H9 (cell line): ENCODE measurements at regions not wholly inside any gene's neighbourhood (a gene's known extent, or its start where the extent isn't known, plus 50 kb on each side); places are given as distances from the start of the nearest gene placed in this dataset.

Source experiments
- DNase-seq: peaks from one replicate; pipeline ENCODE4 v3.0.0-alpha.2; 2017
- H2AFZ ChIP-seq: one replicate; pipeline ENCODE4 v1.6.1; 2013; ENCODE audit warnings: mild to moderate bottlenecking, low read length, control low read depth, moderate library complexity
- H2AK5ac ChIP-seq: 2 replicates; pipeline ENCODE4 v1.6.1; 2013; ENCODE audit warnings: low read length, control low read depth, mixed read lengths; ENCODE audit not compliant: insufficient read length
- H2BK120ac ChIP-seq: one replicate; pipeline ENCODE4 v1.6.1; 2013; ENCODE audit warnings: low read depth, mild to moderate bottlenecking, low read length, control low read depth, inconsistent platforms; ENCODE audit not compliant: poor library complexity, severe bottlenecking
- H2BK12ac ChIP-seq: 2 replicates; pipeline ENCODE4 v1.6.1; 2013; ENCODE audit warnings: low read length, control low read depth, mixed read lengths, low read depth; ENCODE audit not compliant: insufficient read length
- H2BK15ac ChIP-seq: 2 replicates; pipeline ENCODE4 v1.6.1; 2013; ENCODE audit warnings: low read depth, low read length, control low read depth
- H2BK20ac ChIP-seq: one replicate; pipeline ENCODE4 v1.6.1; 2013; ENCODE audit warnings: low read depth, mild to moderate bottlenecking, low read length, control low read depth, inconsistent platforms; ENCODE audit not compliant: poor library complexity, severe bottlenecking
- H2BK5ac ChIP-seq: 2 replicates; pipeline ENCODE4 v1.6.1; 2013; ENCODE audit warnings: low read length, control low read depth, mixed read lengths; ENCODE audit not compliant: insufficient read length
- H3K14ac ChIP-seq: 2 replicates; pipeline ENCODE4 v1.6.1; 2013; ENCODE audit warnings: low read length, control low read depth; ENCODE audit not compliant: insufficient read depth
- H3K18ac ChIP-seq: 2 replicates; pipeline ENCODE4 v1.6.1; 2013; ENCODE audit warnings: low read depth, mild to moderate bottlenecking, mixed read lengths, low read length, control low read depth; ENCODE audit not compliant: insufficient read length
- H3K23ac ChIP-seq: 2 replicates; pipeline ENCODE4 v1.6.1; 2013; ENCODE audit warnings: low read length, control low read depth, mixed read lengths, low read depth; ENCODE audit not compliant: insufficient read length
- H3K23me2 ChIP-seq: 2 replicates; pipeline ENCODE4 v1.6.1; 2013; ENCODE audit warnings: low read depth, mild to moderate bottlenecking, mixed read lengths, low read length, control low read depth; ENCODE audit not compliant: insufficient read length, poor library complexity, severe bottlenecking
- H3K27ac ChIP-seq: 2 replicates; pipeline ENCODE4 v1.5.1; 2013; ENCODE audit warnings: low read length, control low read depth, mixed read lengths, low read depth; ENCODE audit not compliant: insufficient read length
- H3K27me3 ChIP-seq: 2 replicates; pipeline ENCODE4 v1.6.1; 2013; ENCODE audit warnings: low read length, control low read depth, inconsistent platforms; ENCODE audit not compliant: insufficient read depth
- H3K4ac ChIP-seq: 2 replicates; pipeline ENCODE4 v1.6.1; 2013; ENCODE audit warnings: low read depth, mild to moderate bottlenecking, control low read depth, inconsistent platforms, low read length, moderate library complexity
- H3K4me1 ChIP-seq: 2 replicates; pipeline ENCODE4 v1.6.1; 2013; ENCODE audit warnings: low read length, control low read depth, inconsistent platforms; ENCODE audit not compliant: insufficient read depth
- H3K4me2 ChIP-seq: 2 replicates; pipeline ENCODE4 v1.6.1; 2013; ENCODE audit warnings: low read length, control low read depth, mixed read lengths; ENCODE audit not compliant: insufficient read length, insufficient read depth
- H3K56ac ChIP-seq: 2 replicates; pipeline ENCODE4 v1.6.1; 2013; ENCODE audit warnings: low read depth, mild to moderate bottlenecking, mixed read lengths, low read length, control low read depth; ENCODE audit not compliant: insufficient read length
- H3K79me1 ChIP-seq: 2 replicates; pipeline ENCODE4 v1.6.1; 2013; ENCODE audit warnings: low read depth, mild to moderate bottlenecking, moderate library complexity, low read length, control low read depth, inconsistent platforms; ENCODE audit not compliant: insufficient read depth, poor library complexity, severe bottlenecking
- H3K79me2 ChIP-seq: 2 replicates; pipeline ENCODE4 v1.6.1; 2013; ENCODE audit warnings: low read length, control low read depth, inconsistent platforms; ENCODE audit not compliant: insufficient read depth
- H3K9ac ChIP-seq: 2 replicates; pipeline ENCODE4 v1.6.1; 2013; ENCODE audit warnings: low read length, control low read depth, mixed read lengths; ENCODE audit not compliant: insufficient read length; ENCODE audit errors: extremely low read depth
- H3K9me3 ChIP-seq: one replicate; pipeline ENCODE4 v1.6.1; 2013; ENCODE audit warnings: low read depth, low read length, inconsistent platforms; ENCODE audit not compliant: control insufficient read depth
- H3T11ph ChIP-seq: one replicate; pipeline ENCODE4 v1.6.1; 2013; ENCODE audit warnings: mild to moderate bottlenecking, low read length, control low read depth, inconsistent platforms
- H4K20me1 ChIP-seq: one replicate; pipeline ENCODE4 v1.6.1; 2013; ENCODE audit not compliant: control insufficient read depth, insufficient read length, insufficient read depth
- H4K5ac ChIP-seq: 2 replicates; pipeline ENCODE4 v1.6.1; 2013; ENCODE audit warnings: low read depth, mild to moderate bottlenecking, mixed read lengths, low read length, control low read depth; ENCODE audit not compliant: insufficient read length
- H4K8ac ChIP-seq: replicated peaks from 2 replicates; pipeline ENCODE4 v1.6.1; 2013; ENCODE audit warnings: low read length, control low read depth, mixed read lengths, low read depth; ENCODE audit not compliant: insufficient read length
- H4K91ac ChIP-seq: 2 replicates; pipeline ENCODE4 v1.6.1; 2013; ENCODE audit warnings: low read depth, mild to moderate bottlenecking, moderate library complexity, mixed read lengths, low read length, control low read depth; ENCODE audit not compliant: insufficient read length
- H3K27ac Mint-ChIP-seq, 3 experiments: 2 replicates in 2 of 3; 3 replicates in 1 of 3; pipeline ENCODE4 v1.8.0; 2020 to 2021; ENCODE audit warnings: mixed read lengths in 3 of 3, mild to moderate bottlenecking in 1 of 3, moderate library complexity in 1 of 3
- H3K27me3 Mint-ChIP-seq: 2 replicates; pipeline ENCODE4 v1.8.0; 2021; ENCODE audit warnings: low read depth, mild to moderate bottlenecking, moderate library complexity, mixed read lengths
- H3K36me3 Mint-ChIP-seq, 3 experiments: 2 replicates in 2 of 3; 3 replicates in 1 of 3; pipeline ENCODE4 v1.8.0; 2020 to 2021; ENCODE audit warnings: low read depth in 3 of 3, mixed read lengths in 3 of 3; ENCODE audit not compliant: insufficient read depth in 1 of 3
- H3K4me1 Mint-ChIP-seq, 2 experiments: 2 replicates each; pipeline ENCODE4 v1.8.0; 2020; ENCODE audit warnings: mixed read lengths in 2 of 2
- H3K4me3 Mint-ChIP-seq, 2 experiments: 2 replicates in 1 of 2; 3 replicates in 1 of 2; pipeline ENCODE4 v1.8.0; 2020 to 2021; ENCODE audit warnings: mild to moderate bottlenecking in 2 of 2, mixed read lengths in 2 of 2, moderate library complexity in 1 of 2
- H3K9me3 Mint-ChIP-seq, 2 experiments: 2 replicates in 1 of 2; 3 replicates in 1 of 2; pipeline ENCODE4 v1.8.0; 2020; ENCODE audit warnings: mild to moderate bottlenecking in 2 of 2, mixed read lengths in 2 of 2, moderate library complexity in 1 of 2
- TF ChIP-seq, protein P1 (sequence below): fragments of 200-600 bp; sonication (generic); conservative IDR thresholded peaks from 3 replicates; pipeline ENCODE4 v1.8.0; 2021; ENCODE audit warnings: antibody characterized with exemption, mild to moderate bottlenecking

DNA sequence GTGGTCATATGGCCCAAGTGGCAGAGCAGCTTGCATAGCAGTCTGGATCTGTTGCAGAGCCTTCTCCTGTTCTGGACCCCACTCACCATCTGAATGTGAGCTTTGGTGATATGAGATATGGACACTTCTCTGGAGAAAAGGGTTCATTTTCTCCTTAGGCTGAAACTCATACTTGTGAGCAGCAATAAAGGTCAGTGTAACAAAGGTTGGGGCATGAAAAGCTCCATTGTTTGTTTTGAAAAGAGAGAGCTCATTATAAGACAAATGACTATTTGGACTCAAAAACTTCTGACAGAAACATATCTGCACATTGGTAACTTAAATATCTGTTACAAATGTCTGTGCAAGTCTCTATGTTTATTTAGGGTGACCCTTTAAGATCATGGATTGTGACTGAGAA lies 517.3 kb downstream of the MFSD1 start:
- Mint-ChIP-seq H3K36me3 (no peaks in the 10 kb centered on the region), H3K4me3 (no peak overlapping the region), H3K27me3 (no peaks in the 10 kb centered on the region), H3K9me3 (no peaks in the 10 kb centered on the region), H3K4me1 (no peaks in the 10 kb centered on the region), H3K27ac (no peak overlapping the region)
- H4K91ac ChIP-seq = no peak overlapping the region
- H2BK5ac ChIP-seq = no peak overlapping the region
- H3K4ac ChIP-seq = no peak overlapping the region
- no peak overlapping the region for H3T11ph ChIP-seq
- H3K23ac ChIP-seq = no peak overlapping the region
- no peak overlapping the region for H2AK5ac ChIP-seq
- DNase-seq = no peak
- H2BK15ac ChIP-seq = no peak overlapping the region
- H2BK120ac ChIP-seq = no peak overlapping the region
- no peak overlapping the region for H2BK20ac ChIP-seq
- H3K56ac ChIP-seq = no peak overlapping the region
- H3K4me2 ChIP-seq = no peak overlapping the region
- H4K8ac ChIP-seq = no peak overlapping the region
- no peak overlapping the region for H3K18ac ChIP-seq
- H3K79me2 ChIP-seq = no peaks in the 10 kb centered on the region
- no peaks in the 10 kb centered on the region for H3K9me3 ChIP-seq
- no peaks in the 10 kb centered on the region for H3K79me1 ChIP-seq
- H3K27me3 ChIP-seq = no peaks in the 10 kb centered on the region
- H3K14ac ChIP-seq = no peak overlapping the region
- H3K9ac ChIP-seq = no peak overlapping the region
- H2BK12ac ChIP-seq = no peak overlapping the region
- H4K5ac ChIP-seq = no peak overlapping the region
- no peaks in the 10 kb centered on the region for H3K4me1 ChIP-seq
- TF ChIP-seq, protein P1, sequence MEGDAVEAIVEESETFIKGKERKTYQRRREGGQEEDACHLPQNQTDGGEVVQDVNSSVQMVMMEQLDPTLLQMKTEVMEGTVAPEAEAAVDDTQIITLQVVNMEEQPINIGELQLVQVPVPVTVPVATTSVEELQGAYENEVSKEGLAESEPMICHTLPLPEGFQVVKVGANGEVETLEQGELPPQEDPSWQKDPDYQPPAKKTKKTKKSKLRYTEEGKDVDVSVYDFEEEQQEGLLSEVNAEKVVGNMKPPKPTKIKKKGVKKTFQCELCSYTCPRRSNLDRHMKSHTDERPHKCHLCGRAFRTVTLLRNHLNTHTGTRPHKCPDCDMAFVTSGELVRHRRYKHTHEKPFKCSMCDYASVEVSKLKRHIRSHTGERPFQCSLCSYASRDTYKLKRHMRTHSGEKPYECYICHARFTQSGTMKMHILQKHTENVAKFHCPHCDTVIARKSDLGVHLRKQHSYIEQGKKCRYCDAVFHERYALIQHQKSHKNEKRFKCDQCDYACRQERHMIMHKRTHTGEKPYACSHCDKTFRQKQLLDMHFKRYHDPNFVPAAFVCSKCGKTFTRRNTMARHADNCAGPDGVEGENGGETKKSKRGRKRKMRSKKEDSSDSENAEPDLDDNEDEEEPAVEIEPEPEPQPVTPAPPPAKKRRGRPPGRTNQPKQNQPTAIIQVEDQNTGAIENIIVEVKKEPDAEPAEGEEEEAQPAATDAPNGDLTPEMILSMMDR = no peak
- H2AFZ ChIP-seq = no peak overlapping the region
- no peaks in the 10 kb centered on the region for H4K20me1 ChIP-seq
- H3K27ac ChIP-seq = no peak overlapping the region
- H3K23me2 ChIP-seq = no peaks in the 10 kb centered on the region
